Osteocyte (in vitro differentiated cells): ENCODE measurements at regions not wholly inside any gene's neighbourhood (a gene's known extent, or its start where the extent isn't known, plus 50 kb on each side); places are given as distances from the start of the nearest gene placed in this dataset.

Experiments
- DNase-seq: peaks from one replicate; pipeline ENCODE4 v3.0.0; 2021; ENCODE audit warnings: mixed read lengths; ENCODE audit not compliant: unreplicated experiment; ENCODE audit errors: extremely low spot score
- H3K27ac Mint-ChIP-seq: one replicate; pipeline ENCODE4 v1.8.0; 2021; ENCODE audit warnings: mild to moderate bottlenecking, mixed read lengths; ENCODE audit not compliant: unreplicated experiment
- H3K27me3 Mint-ChIP-seq: one replicate; pipeline ENCODE4 v1.8.0; 2021; ENCODE audit warnings: mixed read lengths; ENCODE audit not compliant: unreplicated experiment
- H3K36me3 Mint-ChIP-seq: one replicate; pipeline ENCODE4 v1.8.0; 2021; ENCODE audit warnings: mixed read lengths; ENCODE audit not compliant: unreplicated experiment
- H3K4me1 Mint-ChIP-seq: one replicate; pipeline ENCODE4 v1.8.0; 2021; ENCODE audit warnings: mixed read lengths; ENCODE audit not compliant: unreplicated experiment
- H3K4me3 Mint-ChIP-seq: one replicate; pipeline ENCODE4 v1.8.0; 2021; ENCODE audit warnings: mild to moderate bottlenecking, moderate library complexity, mixed read lengths; ENCODE audit not compliant: unreplicated experiment
- H3K9me3 Mint-ChIP-seq: one replicate; pipeline ENCODE4 v1.8.0; 2021; ENCODE audit warnings: mixed read lengths; ENCODE audit not compliant: unreplicated experiment
- CTCF ChIP-seq: fragments of 200-600 bp; sonication (generic); IDR thresholded peaks from 2 replicates; pipeline ENCODE4 v1.5.0; 2021; ENCODE audit warnings: antibody characterized with exemption, mild to moderate bottlenecking, moderate library complexity

GRCh38 chr13:59490651-59491050 lies 673.1 kb downstream of the DIAPH3 start:
- no peaks in the 10 kb centered on the region for H3K36me3 Mint-ChIP-seq
- H3K27me3 Mint-ChIP-seq: no peaks in the 10 kb centered on the region
- no peak for TF ChIP-seq CTCF
- no peaks in the 10 kb centered on the region for H3K9me3 Mint-ChIP-seq
- H3K27ac Mint-ChIP-seq: no peak overlapping the region
- no peak overlapping the region for H3K4me3 Mint-ChIP-seq
- peaks cover 30% of the 10 kb centered on the region for H3K4me1 Mint-ChIP-seq
- DNase-seq: no peak

GRCh38 chr13:59492030-59492636 lies 671.6 kb downstream of the DIAPH3 start:
- Mint-ChIP-seq H3K4me3 (no peak overlapping the region), H3K27me3 (no peaks in the 10 kb centered on the region), H3K9me3 (no peaks in the 10 kb centered on the region), H3K4me1 (peaks cover 34% of the 10 kb centered on the region), H3K36me3 (no peaks in the 10 kb centered on the region), H3K27ac (no peak overlapping the region)
- TF ChIP-seq CTCF: no peak
- no peak for DNase-seq

DNA sequence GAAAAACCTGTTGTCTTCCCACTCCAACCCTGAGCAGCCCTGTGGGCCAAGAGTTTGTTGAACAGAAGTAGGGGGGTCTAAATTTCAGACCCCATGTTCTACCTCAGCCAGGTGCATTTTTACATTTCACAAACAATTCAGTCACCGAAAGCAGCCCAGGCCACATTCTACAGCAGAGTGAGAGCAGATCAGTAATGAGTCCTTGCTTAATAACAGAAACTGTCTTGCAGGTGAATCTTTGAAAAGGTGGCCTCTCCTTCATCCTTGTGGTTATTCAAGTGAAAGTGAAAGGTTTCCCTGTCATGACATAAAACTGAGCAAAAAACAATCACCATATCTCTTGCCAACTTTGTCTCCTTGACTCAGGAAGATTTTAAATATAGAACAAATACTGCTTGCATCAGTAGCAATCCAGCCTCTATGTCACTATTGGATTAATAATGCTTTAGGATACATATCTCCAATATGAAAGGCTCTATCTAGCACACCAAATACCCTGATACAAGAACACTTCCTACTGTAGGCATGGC lies 670.2 kb downstream of the DIAPH3 start:
- no peak overlapping the region for H3K4me3 Mint-ChIP-seq
- no peaks in the 10 kb centered on the region for H3K27me3 Mint-ChIP-seq
- DNase-seq: no peak
- no peaks in the 10 kb centered on the region for H3K36me3 Mint-ChIP-seq
- H3K27ac Mint-ChIP-seq: no peak overlapping the region
- no peaks in the 10 kb centered on the region for H3K9me3 Mint-ChIP-seq
- TF ChIP-seq CTCF: no peak
- peaks cover 34% of the 10 kb centered on the region for H3K4me1 Mint-ChIP-seq

DNA sequence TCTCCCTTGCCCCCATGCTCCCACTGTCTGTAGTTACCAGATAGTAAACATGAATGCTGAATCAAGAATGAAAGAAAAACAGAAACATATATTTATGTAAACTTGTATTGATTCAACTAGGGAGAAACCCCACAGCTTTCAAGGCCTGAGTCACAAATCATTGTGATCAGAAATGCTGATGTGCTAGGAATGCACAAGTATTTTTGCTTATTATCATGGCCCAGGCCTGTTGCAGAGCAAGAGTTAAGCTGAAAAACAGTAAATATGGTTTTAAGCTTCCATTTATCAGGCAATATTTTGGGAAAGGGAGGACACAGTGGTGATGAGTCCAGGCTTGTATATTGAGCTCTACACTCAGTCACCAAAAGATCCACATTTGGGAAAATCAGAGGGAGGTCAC lies 669.6 kb downstream of the DIAPH3 start:
- Mint-ChIP-seq H3K4me1 (peaks cover 34% of the 10 kb centered on the region), H3K27me3 (no peaks in the 10 kb centered on the region), H3K9me3 (no peaks in the 10 kb centered on the region), H3K27ac (peak overlapping the region; percentile 63), H3K36me3 (no peaks in the 10 kb centered on the region), H3K4me3 (no peak overlapping the region)
- TF ChIP-seq CTCF: no peak
- DNase-seq: no peak

GRCh38 chr13:59494560-59494970 lies 669.2 kb downstream of the DIAPH3 start:
- Mint-ChIP-seq H3K9me3 (no peaks in the 10 kb centered on the region), H3K36me3 (no peaks in the 10 kb centered on the region), H3K4me1 (peaks cover 34% of the 10 kb centered on the region), H3K4me3 (no peak overlapping the region), H3K27me3 (no peaks in the 10 kb centered on the region), H3K27ac (peak overlapping the region; percentile 63)
- no peak for TF ChIP-seq CTCF
- DNase-seq: no peak
